ENCODE measurements at regions not wholly inside any gene's neighbourhood (a gene's known extent, or its start where the extent isn't known, plus 50 kb on each side); places are given as distances from the start of the nearest gene placed in this dataset.
"Not testable (repeated sequence)": the region's sequence is repeated elsewhere in the genome, so short reads cannot be mapped to it uniquely, and the experiment has no call there.

- ChIA-PET CTCF (no interaction called here), POLR2A (no interaction called here)
Observed at GRCh38 chrX:9367421-9367820, 97.4 kb upstream of the TBL1X start.

DNA sequence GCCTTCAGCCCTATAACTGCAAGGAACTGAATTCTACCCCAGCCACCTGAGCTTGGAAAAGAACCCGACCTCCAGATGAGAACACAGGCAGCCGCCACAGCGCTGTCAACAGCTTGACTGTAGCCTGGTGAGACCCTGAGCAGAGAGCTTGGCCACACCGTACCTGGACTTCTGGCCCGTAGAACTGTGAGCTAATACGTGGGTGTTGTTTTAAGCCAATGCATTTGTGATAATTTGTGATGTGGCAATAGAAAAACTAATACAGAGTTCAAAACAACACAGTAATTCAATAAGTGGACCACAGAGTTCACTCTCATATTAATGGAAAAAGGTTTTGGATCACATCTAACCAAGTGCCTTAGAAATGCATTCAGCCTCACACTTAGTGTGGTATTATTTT lies 96.6 kb upstream of the TBL1X start:
- ChIA-PET CTCF (no interaction called here), POLR2A (no interaction called here)

GRCh38 chrX:9369802-9370291 lies 95.0 kb upstream of the TBL1X start:
- POLR2A ChIA-PET: no interaction called here
- CTCF ChIA-PET: no interaction called here

DNA sequence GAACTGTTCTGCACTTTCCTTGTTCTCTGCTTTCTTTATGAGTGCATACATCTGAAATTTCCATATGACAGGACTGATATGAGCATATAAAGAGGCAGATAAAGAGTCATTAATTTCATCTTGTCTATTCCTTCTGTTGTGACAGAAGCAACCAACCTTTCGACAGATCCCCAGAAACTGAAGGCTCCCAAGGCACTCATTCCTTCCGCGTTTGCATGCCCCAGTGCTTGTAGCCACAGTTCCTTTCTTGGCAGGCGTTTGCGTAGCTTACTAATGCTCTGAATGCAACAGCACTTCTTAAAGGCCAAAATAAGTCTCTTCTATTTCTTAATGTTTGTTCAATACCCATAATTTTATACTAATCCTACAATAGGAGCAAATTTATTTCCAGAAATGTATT lies 94.0 kb upstream of the TBL1X start:
- CTCF ChIA-PET: no interaction called here
- POLR2A ChIA-PET: no interaction called here

- ChIA-PET POLR2A (no interaction called here), CTCF (no interaction called here)
Observed at GRCh38 chrX:9372866-9373265, 92.0 kb upstream of the TBL1X start.

GRCh38 chrX:9373789-9374188 lies 91.1 kb upstream of the TBL1X start:
- CTCF ChIA-PET: no interaction called here
- POLR2A ChIA-PET: no interaction called here

DNA sequence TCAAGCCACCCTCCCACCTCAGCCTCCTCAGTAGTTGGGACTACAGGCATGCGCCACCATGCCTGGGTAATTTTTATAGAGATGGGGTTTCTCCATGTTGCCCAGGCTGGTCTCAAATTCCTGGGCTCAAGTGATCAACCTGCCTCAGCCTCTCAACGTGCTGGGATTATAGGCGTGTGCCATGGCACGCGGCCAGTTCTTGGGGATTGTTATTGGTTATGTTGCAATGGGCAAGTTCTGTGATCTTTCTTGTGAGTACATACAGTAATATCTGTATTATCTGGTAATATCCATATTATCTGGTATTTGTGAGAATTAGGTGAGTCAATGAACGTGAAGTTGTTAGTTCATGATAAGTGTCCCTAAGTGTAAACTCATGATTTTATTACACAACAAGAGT lies 90.3 kb upstream of the TBL1X start:
- ChIA-PET POLR2A (no interaction called here), CTCF (no interaction called here)

- ChIA-PET POLR2A (no interaction called here), CTCF (no interaction called here)
Observed at GRCh38 chrX:9376111-9376510, 88.7 kb upstream of the TBL1X start.

DNA sequence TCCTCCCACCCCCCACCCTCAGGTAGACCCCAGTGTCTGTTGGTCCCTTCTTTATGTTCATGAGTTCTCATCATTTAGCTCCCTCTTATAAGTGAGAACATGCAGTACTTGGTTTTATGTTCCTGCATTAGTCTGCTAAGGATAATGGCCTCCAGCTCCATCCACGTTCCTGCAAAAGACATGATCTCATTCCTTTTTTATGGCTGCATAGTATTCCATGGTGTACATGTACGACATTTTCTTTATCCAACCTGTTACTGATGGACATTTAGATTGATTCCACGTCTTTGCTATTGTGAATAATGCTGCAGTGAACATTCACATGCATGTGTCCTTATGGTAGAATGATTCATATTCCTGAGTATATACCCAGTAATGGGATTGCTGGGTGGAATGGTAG lies 87.6 kb upstream of the TBL1X start:
- CTCF ChIA-PET, POLR2A ChIA-PET: not testable (repeated sequence)

DNA sequence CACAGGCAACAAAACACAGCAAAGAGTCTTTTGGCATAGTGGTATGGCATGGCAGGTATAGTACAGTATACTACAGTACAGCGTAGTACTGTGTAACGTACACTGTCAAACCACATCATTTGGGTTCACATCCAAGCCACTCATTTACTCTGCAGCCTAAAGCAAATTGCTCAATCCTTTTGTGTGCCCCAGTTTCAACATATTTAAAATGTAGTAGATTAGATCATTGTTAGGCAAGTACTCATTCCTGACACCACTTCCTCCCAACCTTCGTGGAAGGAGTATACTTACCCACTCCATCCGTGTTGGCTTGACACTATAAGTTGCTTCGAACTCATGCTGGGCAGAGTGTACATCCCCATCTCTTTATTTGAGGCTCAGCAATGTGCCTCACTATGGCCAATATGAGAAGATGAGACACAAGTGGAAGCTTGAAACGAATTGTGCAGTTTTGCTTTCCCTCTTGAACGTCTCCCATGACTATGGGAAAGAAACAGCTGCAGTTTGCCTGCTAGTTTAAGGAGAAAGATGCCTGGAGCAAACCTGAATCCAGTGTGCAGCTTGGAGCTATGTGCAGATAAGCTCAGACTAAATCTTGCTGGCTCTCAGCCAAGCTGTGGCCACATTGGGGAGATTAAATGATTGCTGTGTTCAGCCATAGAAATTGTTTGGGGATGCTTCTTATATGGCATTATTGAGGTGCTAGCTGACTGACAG lies 85.7 kb upstream of the TBL1X start:
- POLR2A ChIA-PET: interaction anchor here (0.7 kb wide), 1 partner anchor 307 kb away, joined by 3 read pairs; no protein-coding TSS in a partner anchor
- CTCF ChIA-PET: no interaction called here

DNA sequence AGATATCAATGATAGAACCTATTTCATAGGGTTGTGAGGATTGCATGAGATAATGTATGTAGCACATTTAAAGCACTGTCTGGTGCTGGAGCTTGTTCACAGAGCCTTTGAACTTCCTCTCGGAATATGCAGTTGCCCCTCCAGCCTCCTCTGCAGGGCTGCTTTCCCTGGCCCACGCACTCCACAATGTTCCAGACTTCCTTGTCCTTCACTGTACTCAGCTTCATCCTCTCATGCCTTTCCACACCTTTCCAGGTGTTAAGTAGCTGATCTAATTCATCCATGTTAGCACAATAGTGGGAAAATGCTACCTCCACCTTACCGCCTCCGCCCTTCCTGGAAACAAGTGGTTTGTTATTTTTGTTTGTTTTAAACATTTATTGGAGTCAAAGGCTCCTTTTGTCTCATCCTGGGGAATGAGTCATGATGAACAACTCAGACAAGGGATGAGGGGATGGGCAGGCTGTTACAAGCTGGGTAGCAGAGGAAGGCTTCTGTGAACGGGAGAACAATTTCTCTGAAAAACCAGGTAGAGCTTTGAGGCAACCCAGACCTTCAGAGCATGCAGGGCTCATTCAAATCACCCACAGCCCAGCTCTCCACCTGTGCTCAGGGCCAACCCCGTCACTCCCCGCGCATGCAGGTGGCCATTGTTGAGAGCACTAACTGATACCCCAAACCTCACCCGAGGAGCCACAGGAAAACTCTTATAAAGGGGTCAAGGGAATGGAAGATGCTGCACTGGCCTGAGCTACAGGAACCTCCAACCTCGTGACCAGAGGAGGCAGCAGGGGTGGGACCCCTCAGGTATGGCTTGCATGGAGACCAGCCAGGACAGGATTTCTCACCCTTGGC lies 84.9 kb upstream of the TBL1X start:
- CTCF ChIA-PET: no interaction called here
- POLR2A ChIA-PET: interaction anchor here (0.7 kb wide), 1 partner anchor 306 kb away, joined by 3 read pairs; no protein-coding TSS in a partner anchor

DNA sequence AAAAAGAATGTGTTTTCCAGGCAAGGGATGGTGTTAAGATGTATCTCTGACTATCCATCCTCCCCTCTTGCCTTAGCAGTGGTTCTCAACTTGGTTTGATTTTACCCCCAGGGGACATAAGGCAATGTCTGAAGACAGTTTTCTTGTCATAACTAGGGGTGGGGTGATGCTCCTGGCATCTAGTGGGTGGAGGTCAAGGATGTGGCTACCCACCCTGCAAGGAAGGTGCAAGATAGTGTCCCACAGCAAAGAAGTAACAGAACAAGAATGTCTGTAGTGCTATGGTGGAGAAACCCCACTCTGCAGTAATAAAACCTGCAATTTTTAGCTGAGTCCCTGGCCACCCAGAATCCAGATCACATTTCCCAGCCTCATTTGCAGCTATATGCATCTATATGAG lies 81.2 kb upstream of the TBL1X start:
- POLR2A ChIA-PET: no interaction called here
- CTCF ChIA-PET: no interaction called here

DNA sequence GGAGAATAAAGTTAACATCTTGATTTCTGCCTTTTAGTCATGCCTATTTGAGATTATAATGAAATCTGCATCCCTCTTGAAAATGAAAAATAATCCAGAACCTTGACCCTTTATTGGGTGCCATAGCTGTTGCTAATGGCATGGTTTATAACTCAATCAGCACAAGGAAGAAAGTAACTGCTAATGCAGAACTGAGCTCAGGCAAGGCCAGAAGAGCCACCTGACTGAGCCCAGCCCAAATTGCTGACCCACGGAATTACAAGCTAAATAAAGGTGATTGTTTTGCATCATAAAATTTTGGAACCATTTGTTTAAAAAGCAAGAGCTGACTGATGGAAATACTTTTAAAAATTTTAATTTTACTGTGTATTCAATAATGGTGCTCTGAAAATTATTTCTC lies 76.4 kb upstream of the TBL1X start:
- CTCF ChIA-PET: interaction anchor here (0.6 kb wide), 1 partner anchor 28 kb away, joined by 3 read pairs; no protein-coding TSS in a partner anchor
- POLR2A ChIA-PET: no interaction called here

GRCh38 chrX:9390121-9390520 lies 74.7 kb upstream of the TBL1X start:
- CTCF ChIA-PET: no interaction called here
- POLR2A ChIA-PET: no interaction called here

DNA sequence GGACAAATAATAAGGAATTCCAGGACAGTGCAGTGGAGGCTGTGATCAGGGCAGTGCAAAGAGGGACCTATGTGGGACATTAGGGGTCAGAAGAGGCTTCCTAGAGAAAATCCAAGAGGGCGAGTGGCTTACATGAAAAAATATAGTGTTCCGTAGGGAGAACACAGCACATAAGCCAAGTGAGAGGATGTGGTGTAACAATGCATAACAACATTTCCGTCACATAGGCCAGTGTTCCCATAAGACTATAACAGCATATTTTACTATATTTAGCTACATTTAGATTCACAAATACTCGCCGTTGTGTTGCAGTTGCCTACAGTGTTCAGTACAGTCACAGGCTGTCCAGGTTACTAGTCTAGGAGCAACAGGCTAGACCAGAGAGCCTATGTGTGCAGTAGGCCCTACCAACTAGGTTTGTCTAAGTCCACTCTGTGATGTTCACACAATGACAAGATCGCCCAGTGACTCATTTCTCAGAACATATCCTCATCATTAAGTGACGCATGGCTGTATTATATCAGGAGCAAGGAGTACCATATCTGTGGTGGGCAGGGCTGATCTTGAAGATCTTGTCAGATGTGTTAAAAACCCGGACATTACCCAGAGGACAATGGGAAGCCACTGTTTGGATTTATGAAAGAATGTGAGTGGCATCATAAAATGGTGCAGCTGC lies 74.0 kb upstream of the TBL1X start:
- CTCF ChIA-PET: no interaction called here
- POLR2A ChIA-PET: no interaction called here

DNA sequence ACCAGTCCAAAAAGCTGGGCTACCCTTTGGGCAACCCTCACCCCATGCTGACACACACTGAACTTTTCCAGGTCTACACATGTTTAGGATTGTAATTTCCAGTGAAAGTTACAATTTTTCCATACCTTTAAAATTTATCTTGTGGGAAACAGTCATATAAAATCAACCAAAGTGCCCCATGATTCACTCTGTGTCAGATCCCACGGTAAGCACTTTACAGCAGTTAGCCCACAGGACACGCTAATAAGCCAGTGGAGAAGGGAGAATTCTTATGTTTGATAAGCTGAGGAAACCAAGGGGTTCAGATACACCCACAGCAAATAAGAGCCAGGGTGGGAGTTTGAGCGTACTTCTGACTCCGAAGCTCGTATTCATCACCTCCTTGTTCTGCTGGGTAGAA lies 72.4 kb upstream of the TBL1X start:
- CTCF ChIA-PET: no interaction called here
- POLR2A ChIA-PET: no interaction called here

DNA sequence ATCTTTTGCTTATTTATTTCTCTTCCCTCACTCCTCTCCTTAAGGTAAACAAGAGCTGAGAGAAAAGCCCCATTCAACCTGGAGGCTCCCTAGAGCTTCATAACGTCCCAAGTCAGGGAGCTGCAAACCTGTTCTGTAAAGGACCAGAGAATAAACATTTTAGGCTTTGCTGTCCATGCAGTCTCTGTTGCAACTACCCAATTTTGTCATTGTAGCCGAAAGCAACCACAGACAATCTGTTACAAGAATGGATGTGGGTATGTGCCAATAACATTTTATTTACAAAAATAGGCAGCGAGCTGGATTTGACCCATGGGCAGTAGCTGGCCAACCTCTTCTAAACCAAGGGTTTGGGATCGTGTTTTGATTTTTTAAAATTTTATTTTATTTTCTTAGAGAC lies 71.3 kb upstream of the TBL1X start:
- ChIA-PET POLR2A (no interaction called here), CTCF (no interaction called here)

DNA sequence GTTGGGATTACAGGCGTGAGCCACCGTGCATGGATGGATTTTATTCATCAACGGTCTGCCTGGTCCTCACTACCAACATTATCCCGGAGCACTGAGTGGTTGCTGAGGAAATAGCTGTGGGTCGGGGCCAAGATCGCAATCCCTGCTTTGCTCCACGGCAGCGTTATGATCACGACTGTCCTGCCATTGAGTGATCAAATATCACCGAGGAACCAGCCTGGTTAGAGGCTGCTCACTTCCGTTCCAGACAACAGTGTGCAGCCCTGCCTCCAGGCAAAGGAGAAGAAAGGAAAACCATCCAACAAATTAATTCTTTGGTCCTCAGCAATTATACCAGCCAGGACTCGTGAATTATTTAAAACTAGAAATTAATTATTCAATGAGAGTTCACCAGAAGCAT lies 70.6 kb upstream of the TBL1X start:
- ChIA-PET POLR2A (no interaction called here), CTCF (no interaction called here)

- CTCF ChIA-PET: no interaction called here
- POLR2A ChIA-PET: no interaction called here
Observed at GRCh38 chrX:9396930-9397329, 67.9 kb upstream of the TBL1X start.

DNA sequence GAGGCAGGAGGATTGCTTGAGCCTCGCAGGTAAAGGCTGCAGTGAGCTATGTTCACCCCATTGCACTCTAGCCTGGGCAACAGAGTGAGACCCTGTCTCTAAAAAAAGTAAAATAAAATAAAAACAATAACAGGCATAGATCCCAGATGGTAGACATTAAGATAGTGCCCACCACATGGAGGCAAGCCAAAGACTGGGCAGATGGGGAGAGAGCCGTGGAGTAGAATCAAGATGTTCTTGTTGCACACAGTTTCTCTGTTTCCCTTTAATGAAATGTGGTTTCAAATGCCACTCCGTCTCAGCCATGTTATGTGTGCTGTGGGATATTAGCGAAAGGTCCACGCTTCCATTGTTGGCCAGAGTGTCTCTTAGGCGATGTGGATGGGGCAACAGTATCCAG lies 63.8 kb upstream of the TBL1X start:
- POLR2A ChIA-PET: no interaction called here

GRCh38 chrX:9403374-9403773 lies 61.5 kb upstream of the TBL1X start:
- ChIA-PET CTCF (no interaction called here), POLR2A (no interaction called here)

More for the DNA sequence above, 63.8 kb upstream of the TBL1X start:
- CTCF ChIA-PET: interaction anchor here (0.6 kb wide), 1 partner anchor 87 kb away, joined by 3 read pairs; no protein-coding TSS in a partner anchor

Data from activated CD8-positive, alpha-beta memory T cell treated with anti-CD3 and anti-CD28 coated beads for 36 hours (primary cell).